ENCODE measurements at regions not wholly inside any gene's neighbourhood (a gene's known extent, or its start where the extent isn't known, plus 50 kb on each side); places are given as distances from the start of the nearest gene placed in this dataset.

GRCh38 chr1:217336724-217337123, 294.2 kb downstream of the GPATCH2 start:
- no peak overlapping the region for H3K4me3 ChIP-seq (ENCODE audit: low read depth, low read length)
- DNase-seq (ENCODE audit: low read depth) = no peak
- no peak for TF ChIP-seq CTCF (IDR thresholded peaks at IDR 0.05; ENCODE audit: insufficient read depth, low read length)

- peak; percentile 75 for TF ChIP-seq CTCF (IDR thresholded peaks at IDR 0.05; ENCODE audit: insufficient read depth, low read length)
- H3K4me3 ChIP-seq (ENCODE audit: low read depth, low read length) = no peak overlapping the region
- peak; percentile 40 for DNase-seq (ENCODE audit: low read depth)
These were observed 297.0 kb downstream of the GPATCH2 start for GRCh38 chr1:217333939-217334338.

GRCh38 chr1:217332431-217333065, 298.3 kb downstream of the GPATCH2 start:
- DNase-seq (ENCODE audit: low read depth) = no peak

GRCh38 chr1:217331698-217332097, 299.2 kb downstream of the GPATCH2 start:
- no peak overlapping the region for H3K4me3 ChIP-seq (ENCODE audit: low read depth, low read length)
- DNase-seq (ENCODE audit: low read depth) = no peak
- no peak for TF ChIP-seq CTCF (IDR thresholded peaks at IDR 0.05; ENCODE audit: insufficient read depth, low read length)

More at GRCh38 chr1:217332431-217333065, 298.3 kb downstream of the GPATCH2 start:
- TF ChIP-seq CTCF (IDR thresholded peaks at IDR 0.05; ENCODE audit: insufficient read depth, low read length) = no peak
- no peak overlapping the region for H3K4me3 ChIP-seq (ENCODE audit: low read depth, low read length)

- DNase-seq (ENCODE audit: low read depth) = no peak
- no peak overlapping the region for H3K4me3 ChIP-seq (ENCODE audit: low read depth, low read length)
- TF ChIP-seq CTCF (IDR thresholded peaks at IDR 0.05; ENCODE audit: insufficient read depth, low read length) = no peak
These were observed 303.0 kb downstream of the GPATCH2 start for GRCh38 chr1:217327901-217328300.

- TF ChIP-seq CTCF (IDR thresholded peaks at IDR 0.05; ENCODE audit: insufficient read depth, low read length) = no peak
- H3K4me3 ChIP-seq (ENCODE audit: low read depth, low read length) = no peak overlapping the region
- no peak for DNase-seq (ENCODE audit: low read depth)
These were observed 308.1 kb downstream of the GPATCH2 start for GRCh38 chr1:217322834-217323233.

GRCh38 chr1:217315346-217315745, 315.5 kb downstream of the GPATCH2 start:
- peak; percentile 2 for DNase-seq (ENCODE audit: low read depth)
- H3K4me3 ChIP-seq (ENCODE audit: low read depth, low read length) = no peak overlapping the region
- no peak for TF ChIP-seq CTCF (IDR thresholded peaks at IDR 0.05; ENCODE audit: insufficient read depth, low read length)
